ENCODE measurements at regions not wholly inside any gene's neighbourhood (a gene's known extent, or its start where the extent isn't known, plus 50 kb on each side); places are given as distances from the start of the nearest gene placed in this dataset.
"Not testable (repeated sequence)": the region's sequence is repeated elsewhere in the genome, so short reads cannot be mapped to it uniquely, and the experiment has no call there.

- DNase-seq = no peak
Measured at GRCh38 chr3:72288955-72289691, 504.2 kb upstream of the PROK2 start.

DNA sequence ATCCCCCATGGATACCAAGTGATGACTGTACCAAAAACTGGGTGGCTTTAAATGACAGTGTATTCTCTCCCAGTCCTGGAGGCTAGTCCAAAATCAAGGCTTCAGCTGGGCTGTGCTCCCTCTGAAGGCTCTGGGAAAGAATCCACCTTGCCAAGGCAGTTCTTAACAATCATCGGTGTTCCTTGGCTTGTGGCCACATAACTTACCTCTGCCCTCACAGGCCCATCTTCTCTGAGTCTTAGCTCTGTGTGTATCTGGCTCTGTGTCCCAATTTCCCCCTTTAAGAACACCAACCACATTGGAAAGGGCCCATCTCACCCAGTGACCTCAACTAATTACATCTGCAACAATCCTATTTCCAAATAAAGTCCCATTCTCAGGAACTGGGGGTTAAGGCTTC, 503.0 kb upstream of the PROK2 start:
- DNase-seq = no peak

GRCh38 chr3:72285502-72285901, 500.6 kb upstream of the PROK2 start:
- DNase-seq = no peak

GRCh38 chr3:72284471-72284870, 499.5 kb upstream of the PROK2 start:
- no peak for DNase-seq

- DNase-seq = no peak
Measured at GRCh38 chr3:72282918-72283317, 498.0 kb upstream of the PROK2 start.

DNA sequence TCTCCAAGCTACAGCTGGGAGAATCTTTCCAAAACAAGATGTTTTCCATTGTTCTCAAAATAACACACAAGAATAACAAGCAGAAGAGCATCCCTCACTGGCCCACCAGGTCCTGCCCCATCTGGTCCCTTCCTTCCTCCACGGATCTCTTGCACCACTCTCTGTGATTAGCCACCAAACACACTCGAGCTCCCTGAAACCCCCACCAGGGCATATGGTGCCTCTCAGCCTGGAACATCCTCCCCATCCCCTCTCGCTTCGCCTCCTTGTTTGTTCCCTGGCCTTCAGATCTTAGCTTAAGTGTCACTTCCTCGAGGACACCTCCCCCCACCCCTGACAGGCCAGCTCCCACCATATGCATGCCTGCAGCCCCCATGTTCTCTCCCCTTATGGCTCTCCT, 496.6 kb upstream of the PROK2 start:
- DNase-seq = no peak

DNA sequence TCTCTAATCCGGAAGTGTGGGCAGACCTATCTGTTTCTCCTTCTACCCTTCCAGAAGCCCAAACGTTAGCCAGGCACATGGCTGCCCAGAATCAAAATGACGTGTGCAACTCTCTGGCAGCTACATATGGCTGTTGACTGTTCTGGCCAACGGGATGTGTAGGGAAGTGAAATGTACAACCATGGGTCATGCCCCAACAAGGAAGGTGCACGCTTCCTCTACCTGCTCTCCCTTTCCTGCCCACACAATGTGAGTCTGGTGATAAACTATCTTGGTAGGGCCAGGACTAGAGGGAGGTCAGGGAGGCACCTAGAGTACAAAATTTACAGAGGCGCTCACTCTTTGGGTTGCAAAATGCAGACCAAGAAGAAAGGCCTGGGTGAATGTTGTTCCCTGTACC, 495.9 kb upstream of the PROK2 start:
- DNase-seq = no peak

GRCh38 chr3:72279631-72280041, 494.7 kb upstream of the PROK2 start:
- no peak for DNase-seq

- no peak for DNase-seq
Measured at GRCh38 chr3:72279068-72279604, 494.2 kb upstream of the PROK2 start.

DNA sequence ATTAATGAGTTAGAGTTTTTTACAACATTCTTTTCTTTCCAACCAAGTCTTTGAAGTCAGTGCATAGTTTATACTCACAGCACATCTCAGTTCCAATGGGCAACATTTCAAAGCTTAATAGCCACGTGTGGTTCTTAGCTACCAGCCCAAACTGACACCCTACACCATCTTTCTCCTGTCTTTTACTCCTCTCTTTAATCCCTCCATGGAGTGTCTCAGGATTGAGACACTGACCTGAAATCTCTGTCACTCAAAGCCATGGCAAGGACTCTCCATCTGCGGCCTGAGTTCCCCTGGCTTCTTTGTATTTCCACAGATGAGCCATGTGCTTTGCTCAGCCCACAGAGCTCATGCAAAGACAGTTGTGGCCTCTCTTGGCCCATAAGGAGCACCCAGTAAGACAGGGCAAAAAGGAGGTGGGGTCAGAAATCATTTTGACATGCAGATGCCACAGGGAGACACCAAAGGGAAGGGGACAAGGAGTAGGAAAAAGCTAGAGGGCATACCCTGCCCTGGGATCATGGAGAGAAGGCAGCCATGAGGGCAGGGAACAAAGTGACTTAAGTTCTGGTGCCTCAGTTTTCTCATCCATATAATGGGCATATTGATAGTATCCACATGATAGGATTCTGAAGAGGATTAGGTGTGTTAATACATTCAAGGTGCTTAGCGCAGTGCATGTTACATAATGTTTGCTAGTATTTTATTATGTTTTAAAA, 493.6 kb upstream of the PROK2 start:
- DNase-seq = no peak

- DNase-seq = no peak
Measured at GRCh38 chr3:72277710-72278109, 492.8 kb upstream of the PROK2 start.

DNA sequence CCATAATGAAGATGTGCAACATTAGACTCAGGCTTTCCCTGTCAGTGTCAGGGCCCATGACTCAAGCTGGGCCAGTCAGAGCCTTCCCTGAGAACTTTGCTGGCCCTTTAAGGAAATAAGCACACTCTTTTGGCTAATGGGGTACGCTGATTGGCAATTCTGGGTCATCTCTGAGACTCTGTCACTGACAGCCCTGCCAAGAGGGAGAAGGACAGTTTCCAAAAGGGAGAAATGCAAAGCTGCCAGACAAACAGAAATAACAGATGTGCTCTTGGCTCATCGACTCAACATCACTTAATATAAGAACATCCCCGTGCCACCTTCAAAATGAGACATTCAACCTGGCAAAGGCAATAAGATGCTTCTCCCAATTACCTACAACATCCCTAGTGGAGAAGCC, 491.9 kb upstream of the PROK2 start:
- DNase-seq = no peak

DNA sequence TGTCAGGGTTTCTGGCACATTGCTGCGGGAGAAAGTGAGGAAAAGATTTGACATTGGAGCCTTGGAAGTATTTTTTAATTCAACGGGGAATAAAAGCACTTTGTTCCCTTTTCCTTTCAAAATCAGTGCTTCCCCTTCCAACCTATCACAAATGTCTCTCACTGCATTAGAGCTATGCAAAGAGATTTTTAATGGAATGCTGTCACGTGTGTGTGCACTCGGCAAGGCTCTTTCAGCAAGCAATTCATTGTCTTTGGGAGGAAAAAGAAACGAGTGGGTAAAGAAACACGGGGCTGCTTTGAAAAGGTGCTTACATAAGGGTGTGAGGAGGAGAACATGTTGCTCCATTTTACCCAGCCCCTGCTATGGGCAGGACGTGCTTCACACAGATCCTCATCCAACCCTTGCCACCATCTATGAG, 490.4 kb upstream of the PROK2 start:
- DNase-seq = no peak

- DNase-seq = no peak
Measured at GRCh38 chr3:72274493-72275330, 489.8 kb upstream of the PROK2 start.

DNA sequence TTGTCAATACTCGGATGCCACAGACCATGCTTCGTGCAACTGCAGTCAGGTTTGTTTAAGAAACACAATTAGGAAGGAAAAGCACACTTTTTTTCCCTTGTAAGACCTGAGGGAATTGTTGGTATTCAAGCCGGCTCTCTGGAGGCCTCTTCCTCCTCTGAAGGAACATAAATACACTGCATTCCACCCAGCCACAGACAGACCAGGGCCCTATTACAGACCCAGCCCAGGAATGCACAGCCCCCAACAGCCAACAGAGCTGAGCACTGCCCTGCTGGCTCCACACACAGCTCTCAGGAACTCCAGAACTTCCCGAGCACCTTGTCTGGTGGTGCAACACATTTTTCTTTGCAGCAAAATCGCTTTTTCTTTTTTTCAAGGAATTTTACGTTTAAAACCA, 488.7 kb upstream of the PROK2 start:
- no peak for DNase-seq

GRCh38 chr3:72272356-72272755, 487.4 kb upstream of the PROK2 start:
- no peak for DNase-seq

GRCh38 chr3:72271923-72272322, 487.0 kb upstream of the PROK2 start:
- DNase-seq = no peak

GRCh38 chr3:72271216-72271615, 486.3 kb upstream of the PROK2 start:
- DNase-seq = no peak

DNA sequence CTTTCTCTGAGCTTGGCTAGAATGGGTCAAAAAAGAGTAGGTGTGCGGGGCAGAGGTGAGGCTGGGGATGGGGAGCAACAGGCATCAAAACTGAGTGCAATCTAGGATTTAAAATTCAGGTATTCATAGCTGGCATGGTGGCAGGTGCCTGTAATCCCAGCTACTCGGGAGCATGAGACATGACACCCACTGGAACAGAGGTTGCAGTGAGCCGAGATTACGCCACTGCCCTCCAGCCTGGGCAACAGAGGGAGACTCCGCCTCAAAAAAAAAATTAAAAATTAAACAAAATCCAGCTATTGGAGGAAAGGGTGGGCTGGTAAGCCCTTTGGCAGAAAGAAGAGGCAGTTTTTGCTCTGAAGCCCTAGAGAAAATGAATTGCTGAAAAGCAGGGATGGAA, 485.8 kb upstream of the PROK2 start:
- no peak for DNase-seq

DNA sequence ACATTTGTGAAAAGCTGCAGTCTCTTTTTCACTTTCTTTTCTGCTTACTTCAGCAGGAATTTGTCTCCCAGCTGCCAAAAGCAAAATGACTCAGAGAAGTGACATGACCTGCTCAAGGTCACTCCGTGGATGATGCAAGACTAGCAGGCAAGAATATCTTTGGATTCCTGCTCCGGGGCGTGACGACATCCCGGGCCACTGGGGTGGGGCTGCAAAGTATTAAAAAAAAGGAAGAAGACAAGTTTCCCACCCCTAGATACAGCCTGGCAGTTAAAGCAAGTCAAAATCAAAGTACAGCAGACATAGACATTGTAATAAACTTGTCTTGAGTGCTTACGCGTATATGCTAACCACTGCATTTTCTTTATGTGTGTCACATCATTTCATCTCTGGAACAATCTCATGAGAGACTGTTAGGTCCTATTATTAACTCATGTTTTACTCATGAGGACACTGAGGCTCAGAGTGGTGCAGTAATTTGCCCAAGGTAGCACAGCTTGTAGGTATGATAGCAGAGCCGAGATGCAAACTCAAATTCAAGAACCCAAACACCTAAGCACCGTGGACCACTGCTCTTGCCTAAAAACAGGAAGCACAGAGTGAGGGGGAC, 485.2 kb upstream of the PROK2 start:
- no peak for DNase-seq

DNA sequence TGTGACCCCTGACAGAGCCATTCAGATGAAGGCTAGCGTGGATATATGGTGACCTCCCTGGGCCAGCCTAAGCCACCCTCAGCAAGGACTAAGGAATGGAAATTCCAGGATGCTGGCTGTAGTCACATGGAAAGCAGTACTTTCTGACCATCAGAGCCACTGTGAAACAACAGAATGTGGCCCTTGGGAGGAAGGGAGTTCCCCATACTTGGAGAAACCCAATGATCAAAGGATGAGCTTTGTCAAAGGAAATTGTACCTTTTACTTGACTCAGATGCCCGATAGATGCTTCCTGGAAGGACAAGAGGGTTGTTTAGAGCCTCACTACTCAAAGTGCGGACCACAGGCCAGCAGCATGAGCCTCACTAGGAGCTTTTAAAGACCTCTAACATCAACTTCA, 484.5 kb upstream of the PROK2 start:
- no peak for DNase-seq

DNA sequence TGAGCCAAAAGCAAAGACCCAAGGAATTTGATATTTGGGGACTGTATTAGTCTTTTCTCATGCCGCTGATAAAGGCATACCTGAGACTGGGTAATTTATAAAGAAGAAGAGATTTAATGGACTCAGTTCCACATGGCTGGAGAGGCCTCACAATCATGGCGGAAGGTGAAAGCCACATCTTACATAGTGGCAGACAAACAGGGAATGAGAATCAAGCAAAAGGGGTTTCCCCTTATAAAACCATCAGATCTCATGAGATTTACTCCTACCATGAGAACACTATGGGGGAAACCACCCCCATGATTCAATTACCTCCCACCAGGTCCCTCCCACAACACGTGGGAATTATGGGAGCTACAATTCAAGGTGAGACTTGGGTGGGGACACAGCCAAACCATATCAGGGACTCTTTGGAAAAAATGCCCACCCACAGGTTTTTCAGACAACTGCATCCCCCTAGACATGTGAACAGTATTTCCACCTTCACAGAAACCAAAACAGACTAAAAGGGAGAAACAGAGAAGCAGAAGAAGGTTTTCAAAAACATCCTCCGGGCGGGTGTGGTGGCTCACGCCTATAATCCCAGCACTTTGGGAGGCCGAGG, 482.1 kb upstream of the PROK2 start:
- DNase-seq = not testable (repeated sequence)

DNA sequence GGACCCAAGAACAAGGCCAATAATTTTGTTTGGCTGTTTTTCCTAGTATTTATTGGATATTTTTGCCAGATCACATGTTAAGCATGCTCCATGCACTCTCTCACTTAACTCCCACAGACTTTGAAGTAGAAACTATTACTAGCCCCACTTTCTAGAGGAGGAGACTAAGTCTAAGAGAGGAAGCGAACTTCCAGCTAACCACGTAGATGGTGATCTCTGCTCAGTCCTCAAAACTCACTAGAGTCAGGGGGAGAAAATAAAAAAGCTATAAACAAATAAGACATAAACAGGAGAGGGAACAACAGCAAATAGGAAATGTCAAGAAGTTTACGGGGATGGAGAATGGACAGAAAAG, 481.0 kb upstream of the PROK2 start:
- DNase-seq = no peak

Data from activated effector memory CD4-positive, alpha-beta T cell treated with anti-CD3 and anti-CD28 coated beads, Interleukin-2, amount 50 U/mL, for 16 hours (primary cell).